ENCODE measurements at regions not wholly inside any gene's neighbourhood (a gene's known extent, or its start where the extent isn't known, plus 50 kb on each side); places are given as distances from the start of the nearest gene placed in this dataset.
"Not testable (repeated sequence)": the region's sequence is repeated elsewhere in the genome, so short reads cannot be mapped to it uniquely, and the experiment has no call there.

GRCh38 chr3:182148360-182148759 is 436.6 kb downstream of the SOX2 start:
- intact Hi-C loops (cut with DNase I), result no loop called here
- WGBS, result 67% methylated on average over 3 of the region's 3 CpGs
- no peak overlapping the region for H3K27ac ChIP-seq
- no peaks in the 10 kb centered on the region for H3K9me3 ChIP-seq
- no peaks in the 10 kb centered on the region for H3K36me3 ChIP-seq
- no peaks in the 10 kb centered on the region for H3K4me1 ChIP-seq (replicated peaks)
- no peak for DNase-seq (ENCODE audit: low spot score)
- no peaks in the 10 kb centered on the region for H3K27me3 ChIP-seq (replicated peaks; ENCODE audit: insufficient read depth)
- no peak overlapping the region for H3K4me3 ChIP-seq
- TF ChIP-seq CTCF (IDR thresholded peaks at IDR 0.05), result no peak
- TF ChIP-seq POLR2A (IDR thresholded peaks at IDR 0.05), result no peak
- TF ChIP-seq POLR2AphosphoS5 (IDR thresholded peaks at IDR 0.05), result no peak

DNA sequence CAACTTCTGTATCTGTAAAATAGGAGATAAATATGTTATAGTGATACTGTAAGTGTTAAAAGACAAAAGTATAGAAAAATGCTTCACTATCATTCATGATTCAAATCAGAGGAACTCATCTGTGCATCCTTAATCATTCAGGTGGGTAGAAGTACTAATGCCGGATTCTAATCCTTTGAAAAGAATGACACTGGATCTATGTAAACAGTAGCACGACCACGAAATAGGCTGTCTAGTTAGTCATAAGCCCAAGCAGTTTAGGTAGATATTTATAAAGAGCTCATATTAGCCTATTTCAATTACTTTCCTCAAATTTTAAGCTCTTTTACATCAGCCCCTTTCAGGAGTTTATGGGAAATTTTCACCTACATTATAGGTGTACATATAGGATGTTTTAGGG is 437.9 kb downstream of the SOX2 start:
- TF ChIP-seq POLR2AphosphoS5 (IDR thresholded peaks at IDR 0.05), result no peak
- no peak for TF ChIP-seq CTCF (IDR thresholded peaks at IDR 0.05)
- no peak for TF ChIP-seq POLR2A (IDR thresholded peaks at IDR 0.05)
- 56% methylated on average over 3 of the region's 3 CpGs for WGBS
- intact Hi-C loops (cut with DNase I), result no loop called here
- Histone ChIP-seq H3K27ac (no peak overlapping the region), H3K27me3 (replicated peaks; ENCODE audit: insufficient read depth) (no peaks in the 10 kb centered on the region), H3K4me1 (replicated peaks) (no peaks in the 10 kb centered on the region), H3K4me3 (no peak overlapping the region), H3K36me3 (no peaks in the 10 kb centered on the region), H3K9me3 (no peaks in the 10 kb centered on the region)
- no peak for DNase-seq (ENCODE audit: low spot score)

- intact Hi-C loops (cut with DNase I); H3K4me3 ChIP-seq; H3K36me3 ChIP-seq; H3K9me3 ChIP-seq; H3K4me1 ChIP-seq (replicated peaks); DNase-seq (ENCODE audit: low spot score); H3K27ac ChIP-seq; H3K27me3 ChIP-seq (replicated peaks; ENCODE audit: insufficient read depth): not testable (repeated sequence)
- 50% methylated on average over 3 of the region's 3 CpGs for WGBS
These were observed 444.6 kb downstream of the SOX2 start for GRCh38 chr3:182156326-182156725.

GRCh38 chr3:182165234-182165633 is 453.5 kb downstream of the SOX2 start:
- H3K4me1 ChIP-seq (replicated peaks), result no peaks in the 10 kb centered on the region
- WGBS, result 46% methylated on average over 4 of the region's 4 CpGs
- intact Hi-C loops (cut with DNase I), result no loop called here
- no peak overlapping the region for H3K27ac ChIP-seq
- no peak for TF ChIP-seq POLR2AphosphoS5 (IDR thresholded peaks at IDR 0.05)
- no peak for TF ChIP-seq CTCF (IDR thresholded peaks at IDR 0.05)
- no peak for TF ChIP-seq POLR2A (IDR thresholded peaks at IDR 0.05)
- no peaks in the 10 kb centered on the region for H3K27me3 ChIP-seq (replicated peaks; ENCODE audit: insufficient read depth)
- no peaks in the 10 kb centered on the region for H3K9me3 ChIP-seq
- no peaks in the 10 kb centered on the region for H3K36me3 ChIP-seq
- no peak overlapping the region for H3K4me3 ChIP-seq
- DNase-seq (ENCODE audit: low spot score), result peak; percentile 30

DNA sequence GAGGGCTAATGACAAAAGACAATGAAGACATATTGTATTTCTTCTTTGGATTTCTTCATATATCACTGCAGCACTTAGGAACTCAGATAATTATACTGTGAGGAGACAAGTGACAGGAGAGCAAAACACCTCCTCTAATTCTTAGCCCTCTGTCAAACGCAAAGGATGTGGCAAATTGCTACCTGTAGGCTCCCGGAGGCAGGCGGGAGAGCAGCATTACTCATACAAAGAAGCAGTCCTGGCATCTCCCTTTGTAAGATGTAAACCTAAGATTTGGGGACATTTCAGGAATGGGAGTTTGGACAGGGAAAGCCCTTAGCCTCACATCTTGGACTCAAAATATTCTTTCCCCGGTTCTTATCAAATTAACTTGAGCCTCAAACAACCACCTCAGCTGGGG is 460.8 kb downstream of the SOX2 start:
- 71% methylated on average over 4 of the region's 4 CpGs for WGBS
- Histone ChIP-seq H3K4me1 (replicated peaks) (no peaks in the 10 kb centered on the region), H3K4me3 (no peak overlapping the region), H3K27ac (no peak overlapping the region), H3K36me3 (no peaks in the 10 kb centered on the region), H3K27me3 (replicated peaks; ENCODE audit: insufficient read depth) (no peaks in the 10 kb centered on the region), H3K9me3 (no peaks in the 10 kb centered on the region)
- intact Hi-C loops (cut with DNase I), result no loop called here
- TF ChIP-seq POLR2AphosphoS5 (IDR thresholded peaks at IDR 0.05), result no peak
- no peak for TF ChIP-seq POLR2A (IDR thresholded peaks at IDR 0.05)
- no peak for DNase-seq (ENCODE audit: low spot score)

DNA sequence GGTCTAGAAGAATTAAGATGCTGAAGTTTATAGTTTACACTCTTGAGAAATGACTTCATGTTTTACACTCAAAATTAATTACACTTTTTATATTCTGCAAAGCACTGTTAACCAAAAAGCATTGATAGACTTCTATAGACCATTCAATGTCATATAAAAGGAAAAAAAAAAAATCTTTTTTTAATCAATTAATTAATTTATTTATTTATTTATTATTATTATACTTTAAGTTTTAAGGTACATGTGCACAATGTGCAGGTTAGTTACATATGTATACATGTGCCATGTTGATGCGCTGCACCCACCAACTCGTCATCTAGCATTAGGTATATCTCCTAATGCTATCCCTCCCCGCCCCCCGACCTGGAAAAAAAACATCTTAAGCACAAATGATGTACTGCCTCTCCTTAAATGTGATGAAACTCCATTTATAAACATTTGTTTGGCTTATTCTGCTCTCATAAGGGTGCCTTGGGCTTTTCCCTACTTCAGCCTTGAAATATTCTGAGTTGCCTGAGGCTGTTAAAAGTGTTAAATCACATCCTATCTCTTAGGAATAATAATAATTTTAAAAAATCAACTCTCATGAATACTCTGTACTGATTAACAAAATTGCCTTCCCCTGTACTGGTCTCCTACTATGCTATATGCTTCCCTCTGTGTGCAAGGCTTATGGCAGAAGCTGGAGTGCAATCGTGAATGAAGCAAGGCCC is 466.9 kb downstream of the SOX2 start:
- H3K4me3 ChIP-seq, result no peak overlapping the region
- 79% methylated on average over 5 of the region's 5 CpGs for WGBS

More for the DNA sequence above, 466.9 kb downstream of the SOX2 start:
- Histone ChIP-seq H3K36me3 (no peaks in the 10 kb centered on the region), H3K27me3 (replicated peaks; ENCODE audit: insufficient read depth) (no peaks in the 10 kb centered on the region), H3K27ac (no peak overlapping the region), H3K9me3 (no peaks in the 10 kb centered on the region), H3K4me1 (replicated peaks) (no peaks in the 10 kb centered on the region)
- no peak for DNase-seq (ENCODE audit: low spot score)
- TF ChIP-seq POLR2AphosphoS5 (IDR thresholded peaks at IDR 0.05), result no peak
- TF ChIP-seq POLR2A (IDR thresholded peaks at IDR 0.05), result no peak
- TF ChIP-seq CTCF (IDR thresholded peaks at IDR 0.05), result no peak
- intact Hi-C loops (cut with DNase I), result no loop called here

All from prostate gland (tissue), 2 donors.